Neuronal stem cell (in vitro differentiated cells): ENCODE measurements at regions not wholly inside any gene's neighbourhood (a gene's known extent, or its start where the extent isn't known, plus 50 kb on each side); places are given as distances from the start of the nearest gene placed in this dataset.

Experiments used
- DNase-seq: peaks from one replicate; pipeline ENCODE4 v3.0.0-alpha.2; 2013; ENCODE audit warnings: low spot score
- H2AFZ ChIP-seq: one replicate; pipeline ENCODE4 v1.6.1; 2013; ENCODE audit warnings: mild to moderate bottlenecking, low read length, inconsistent platforms
- H2AK5ac ChIP-seq: 2 replicates; pipeline ENCODE4 v1.6.1; 2013; ENCODE audit warnings: low read depth, mild to moderate bottlenecking, inconsistent platforms, low read length, moderate library complexity, mixed read lengths
- H2BK120ac ChIP-seq: 2 replicates; pipeline ENCODE4 v1.6.1; 2013; ENCODE audit warnings: low read depth, mild to moderate bottlenecking, inconsistent platforms, low read length, moderate library complexity, mixed read lengths
- H2BK12ac ChIP-seq: one replicate; pipeline ENCODE4 v1.6.1; 2013; ENCODE audit warnings: low read length, inconsistent platforms
- H2BK15ac ChIP-seq: 2 replicates; pipeline ENCODE4 v1.6.1; 2013; ENCODE audit warnings: mild to moderate bottlenecking, low read length, inconsistent platforms, mixed read lengths
- H2BK5ac ChIP-seq: one replicate; pipeline ENCODE4 v1.6.1; 2013; ENCODE audit warnings: inconsistent platforms, mild to moderate bottlenecking, low read length, moderate library complexity
- H3K14ac ChIP-seq: one replicate; pipeline ENCODE4 v1.6.1; 2013; ENCODE audit warnings: low read length, inconsistent platforms
- H3K18ac ChIP-seq: 2 replicates; pipeline ENCODE4 v1.6.1; 2013; ENCODE audit warnings: low read length, inconsistent platforms
- H3K23ac ChIP-seq: 2 replicates; pipeline ENCODE4 v1.6.1; 2013; ENCODE audit warnings: low read depth, mild to moderate bottlenecking, mixed read lengths, low read length, inconsistent platforms; ENCODE audit not compliant: poor library complexity
- H3K27ac ChIP-seq: replicated peaks from 3 replicates; pipeline ENCODE4 v1.5.1; 2013; ENCODE audit warnings: low read length, inconsistent platforms
- H3K27me3 ChIP-seq, 3 experiments: 2 replicates each; pipeline ENCODE4 v1.6.1; 2013; ENCODE audit warnings: low read length in 3 of 3, mild to moderate bottlenecking in 2 of 3, inconsistent platforms in 1 of 3, low read depth in 1 of 3, mixed read lengths in 1 of 3, moderate library complexity in 1 of 3; ENCODE audit not compliant: control insufficient read depth in 3 of 3, insufficient read depth in 3 of 3
- H3K36me3 ChIP-seq, 2 donors: replicated peaks in 1 of 2; 2 replicates each; pipeline ENCODE4 v1.6.1; 2013; ENCODE audit warnings: low read length in 2 of 2; ENCODE audit not compliant: control insufficient read depth in 2 of 2, insufficient read depth in 2 of 2
- H3K4ac ChIP-seq: 2 replicates; pipeline ENCODE4 v1.6.1; 2013; ENCODE audit warnings: inconsistent platforms, mild to moderate bottlenecking, low read length, moderate library complexity
- H3K4me1 ChIP-seq, 2 donors: 1 replicate in 1 of 2; 2 replicates in 1 of 2; pipeline ENCODE4 v1.6.1; 2013; ENCODE audit warnings: low read length in 2 of 2, low read depth in 1 of 2; ENCODE audit not compliant: control insufficient read depth in 2 of 2, insufficient read depth in 1 of 2
- H3K4me2 ChIP-seq: one replicate; pipeline ENCODE4 v1.6.1; 2013; ENCODE audit warnings: mild to moderate bottlenecking, low read length, inconsistent platforms; ENCODE audit not compliant: insufficient read depth, poor library complexity, severe bottlenecking
- H3K4me3 ChIP-seq, 2 donors: 2 replicates each; pipeline ENCODE4 v1.5.1; 2013; ENCODE audit warnings: low read length in 2 of 2, mild to moderate bottlenecking in 2 of 2, inconsistent platforms in 1 of 2, moderate library complexity in 1 of 2
- H3K79me1 ChIP-seq: one replicate; pipeline ENCODE4 v1.6.1; 2013; ENCODE audit warnings: low read depth, mild to moderate bottlenecking, inconsistent platforms, low read length, moderate library complexity
- H3K9ac ChIP-seq: one replicate; pipeline ENCODE4 v1.6.1; 2013; ENCODE audit warnings: mild to moderate bottlenecking, low read depth, low read length, inconsistent platforms; ENCODE audit not compliant: poor library complexity
- H3K9me3 ChIP-seq, 2 donors: replicated peaks in 1 of 2; 2 replicates each; pipeline versions ENCODE3 to v1.6.1; 2013; ENCODE audit warnings: low read length in 2 of 2, mild to moderate bottlenecking in 2 of 2, inconsistent platforms in 1 of 2, low read depth in 1 of 2, mixed read lengths in 1 of 2, moderate library complexity in 1 of 2; ENCODE audit not compliant: control insufficient read depth in 2 of 2, insufficient read depth in 1 of 2
- H4K8ac ChIP-seq: one replicate; pipeline ENCODE4 v1.6.1; 2013; ENCODE audit warnings: low read depth, mild to moderate bottlenecking, inconsistent platforms, low read length, moderate library complexity
- H4K91ac ChIP-seq: one replicate; pipeline ENCODE4 v1.6.1; 2013; ENCODE audit warnings: low read length, low read depth, mild to moderate bottlenecking, inconsistent platforms; ENCODE audit not compliant: poor library complexity
- WGBS, 2 donors: extraction: QIAGEN DNeasy Blood & Tissue Kit; methylation state at CpG; one replicate each; pipeline ENCODE4 v1.1.7; 2013; ENCODE audit warnings: missing lambda C conversion rate in 2 of 2, mixed read lengths in 1 of 2; ENCODE audit not compliant: insufficient read length in 2 of 2, insufficient replicate concordance in 1 of 2; ENCODE audit errors: extremely low coverage in 2 of 2; 5-methylcytosine and 5-hydroxymethylcytosine counted together

DNA sequence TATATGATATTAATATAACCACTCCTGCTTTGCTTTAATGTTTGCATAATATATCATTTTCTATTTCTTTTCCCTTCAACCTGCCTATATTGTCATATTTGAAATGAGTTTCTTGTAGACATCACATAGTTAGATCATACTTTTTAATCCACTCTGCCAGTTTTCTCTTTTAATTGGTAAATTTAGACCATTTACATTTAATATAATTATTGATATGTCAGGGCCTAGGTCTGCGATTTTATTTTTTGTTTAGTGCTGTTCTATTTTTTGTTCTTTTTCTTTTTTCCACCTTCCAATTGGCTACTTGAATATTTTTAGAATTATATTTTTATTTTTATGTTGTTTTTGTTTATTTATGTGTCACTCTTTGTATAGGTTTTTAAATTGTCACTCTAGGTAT is 213.3 kb downstream of the C1orf94 start:
- H3K18ac ChIP-seq: no peak overlapping the region

DNA sequence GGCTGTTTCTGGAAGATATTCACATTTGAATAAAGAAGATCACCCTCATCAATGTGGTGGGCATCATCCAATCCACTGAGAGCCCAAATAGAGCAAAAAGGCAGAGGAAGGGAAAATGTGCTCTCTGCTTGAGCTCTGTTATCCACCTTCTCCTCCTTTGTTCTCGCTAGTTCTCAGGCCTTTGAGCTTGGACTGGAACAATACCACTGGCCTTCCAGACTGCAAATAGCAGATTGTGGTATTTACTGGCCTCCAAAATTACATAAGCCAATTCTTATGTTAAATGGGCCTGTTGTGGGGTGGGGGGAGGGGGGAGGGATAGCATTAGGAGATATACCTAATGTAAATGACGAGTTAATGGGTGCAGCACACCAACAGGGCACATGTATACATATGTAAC is 219.3 kb downstream of the C1orf94 start:
- Histone ChIP-seq H3K18ac (no peak overlapping the region), H2AFZ (no peak overlapping the region), H3K27me3 (peaks cover 0 to 4% (median 0%) of the 10 kb centered on the region in 3 experiments), H4K8ac (no peak overlapping the region), H3K9me3 (no peaks in the 10 kb centered on the region), H2BK12ac (no peak overlapping the region), H3K4me1 (no peaks in the 10 kb centered on the region), H3K9ac (no peak overlapping the region), H2BK120ac (no peak overlapping the region), H3K14ac (no peak overlapping the region), H3K4me3 (no peak overlapping the region), H3K27ac (no peak overlapping the region), H3K79me1 (no peaks in the 10 kb centered on the region), H2BK5ac (no peak overlapping the region), H3K4ac (no peak overlapping the region), H3K36me3 (no peaks in the 10 kb centered on the region), H4K91ac (no peak overlapping the region), H2BK15ac (no peak overlapping the region), H3K23ac (no peak overlapping the region), H2AK5ac (no peak overlapping the region), H3K4me2 (no peak overlapping the region)
- DNase-seq: no peak
- WGBS, 2 donors: no CpG with 5 or more reads among the region's 2 CpGs

More for the DNA sequence above, 213.3 kb downstream of the C1orf94 start:
- Histone ChIP-seq H4K8ac (no peak overlapping the region), H3K4me1 (no peaks in the 10 kb centered on the region), H3K79me1 (no peaks in the 10 kb centered on the region), H3K4ac (no peak overlapping the region), H2AFZ (no peak overlapping the region), H3K23ac (no peak overlapping the region), H3K4me3 (no peak overlapping the region), H3K36me3 (no peaks in the 10 kb centered on the region), H2BK15ac (no peak overlapping the region), H3K27ac (no peak overlapping the region), H2BK12ac (no peak overlapping the region), H3K14ac (no peak overlapping the region), H2BK5ac (no peak overlapping the region), H3K9me3 (no peaks in the 10 kb centered on the region), H3K27me3 (peaks cover 0 to 4% (median 0%) of the 10 kb centered on the region in 3 experiments), H2BK120ac (no peak overlapping the region), H3K9ac (no peak overlapping the region), H3K4me2 (no peak overlapping the region), H4K91ac (no peak overlapping the region), H2AK5ac (no peak overlapping the region)
- no CpG with 5 or more reads among the region's 1 CpG for WGBS, 2 donors
- no peak for DNase-seq

DNA sequence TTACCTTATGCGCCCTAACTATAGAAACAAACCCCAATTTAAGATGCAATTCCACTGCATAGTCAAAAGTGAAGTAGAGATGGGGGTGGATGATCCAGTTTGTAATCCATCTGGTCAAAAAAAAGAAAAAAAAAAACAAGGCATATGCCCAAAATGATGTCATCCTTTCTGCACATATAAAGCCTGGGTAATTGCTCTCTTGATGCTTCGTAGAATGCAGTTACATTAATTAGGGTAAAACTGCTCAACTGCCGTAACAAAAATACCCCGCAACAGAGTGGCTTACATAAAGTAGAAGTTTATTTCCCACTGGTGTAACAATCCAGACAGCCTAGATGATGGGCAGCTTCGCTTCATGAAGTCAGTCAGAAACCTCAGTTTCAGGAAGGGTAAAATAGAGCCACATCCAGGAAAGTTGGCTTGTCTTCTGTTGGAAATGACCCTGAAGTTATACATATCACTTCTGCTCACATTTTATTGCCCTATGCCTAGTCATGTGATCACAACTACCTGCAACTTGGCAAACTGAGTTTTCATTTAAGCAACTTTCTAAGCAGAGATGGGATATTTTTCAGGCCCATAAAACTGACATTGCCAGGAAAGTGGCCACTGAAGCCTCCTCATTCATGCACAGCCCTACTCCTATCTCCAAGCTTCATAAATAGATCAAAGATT is 221.7 kb downstream of the C1orf94 start:
- Histone ChIP-seq H3K4ac (no peak overlapping the region), H3K36me3 (no peaks in the 10 kb centered on the region), H2BK15ac (no peak overlapping the region), H2BK120ac (no peak overlapping the region), H3K23ac (no peak overlapping the region), H3K27ac (no peak overlapping the region), H3K4me1 (no peaks in the 10 kb centered on the region), H2BK5ac (no peak overlapping the region), H3K27me3 (peaks cover 0 to 2% (median 0%) of the 10 kb centered on the region in 3 experiments), H3K4me3 (no peak overlapping the region), H3K9ac (no peak overlapping the region), H4K8ac (no peak overlapping the region), H3K79me1 (no peaks in the 10 kb centered on the region), H3K4me2 (no peak overlapping the region), H4K91ac (no peak overlapping the region), H3K14ac (no peak overlapping the region), H3K18ac (no peak overlapping the region), H2BK12ac (no peak overlapping the region), H2AFZ (no peak overlapping the region), H3K9me3 (peaks cover 0 to 2% of the 10 kb centered on the region in 2 donors), H2AK5ac (no peak overlapping the region)
- DNase-seq: no peak
- no CpG with 5 or more reads among the region's 5 CpGs for WGBS, 2 donors

DNA sequence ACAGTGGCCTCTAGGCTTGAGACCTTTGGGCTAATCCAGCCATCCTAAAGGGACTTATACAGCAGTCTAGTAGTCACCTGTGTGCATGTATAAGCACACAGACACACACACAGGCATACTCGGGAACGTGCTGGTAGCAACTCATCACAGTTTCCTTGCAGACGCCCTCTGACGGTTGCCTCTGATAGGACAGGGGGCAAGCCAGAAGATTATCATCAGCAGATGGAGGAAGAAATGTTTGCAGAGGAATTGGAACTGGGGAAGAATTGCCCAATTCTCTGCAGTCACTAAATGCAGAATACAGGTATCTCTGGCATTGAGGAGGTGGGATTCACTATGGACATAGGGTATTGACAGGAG is 222.2 kb downstream of the C1orf94 start:
- no peak overlapping the region for H3K9ac ChIP-seq
- H2BK120ac ChIP-seq: no peak overlapping the region
- no peak overlapping the region for H3K14ac ChIP-seq
- H3K9me3 ChIP-seq: peaks cover 0 to 2% of the 10 kb centered on the region in 2 donors
- H2AK5ac ChIP-seq: no peak overlapping the region
- no peak overlapping the region for H3K4me3 ChIP-seq
- H3K18ac ChIP-seq: no peak overlapping the region
- H4K8ac ChIP-seq: no peak overlapping the region
- H3K4me2 ChIP-seq: no peak overlapping the region
- no peak overlapping the region for H3K27ac ChIP-seq
- WGBS, 2 donors: no CpG with 5 or more reads among the region's 4 CpGs
- no peak for DNase-seq
- no peak overlapping the region for H4K91ac ChIP-seq
- no peak overlapping the region for H2BK12ac ChIP-seq
- no peak overlapping the region for H2BK5ac ChIP-seq
- no peak overlapping the region for H2BK15ac ChIP-seq
- H3K23ac ChIP-seq: no peak overlapping the region
- H2AFZ ChIP-seq: no peak overlapping the region
- H3K79me1 ChIP-seq: no peaks in the 10 kb centered on the region
- H3K4me1 ChIP-seq: no peaks in the 10 kb centered on the region
- no peak overlapping the region for H3K4ac ChIP-seq
- peaks cover 0 to 2% (median 0%) of the 10 kb centered on the region in 3 experiments for H3K27me3 ChIP-seq
- no peaks in the 10 kb centered on the region for H3K36me3 ChIP-seq
